Dendritic cell treated with granulocyte-macrophage colony-stimulating factor and Interleukin-4, amounts not matched to agents 40 ng/mL and 50 ng/mL, for 4 days (primary cell): ENCODE measurements at regions not wholly inside any gene's neighbourhood (a gene's known extent, or its start where the extent isn't known, plus 50 kb on each side); places are given as distances from the start of the nearest gene placed in this dataset.
A peak's percentile ranks its signal among the peaks of the same experiment; 100 is the strongest.

ENCODE experiments used
- H3K27ac Mint-ChIP-seq: one replicate; pipeline ENCODE4 v1.8.0; 2022; ENCODE audit warnings: mild to moderate bottlenecking, mixed read lengths
- H3K27me3 Mint-ChIP-seq: one replicate; pipeline ENCODE4 v1.8.0; 2022; ENCODE audit warnings: mild to moderate bottlenecking, mixed read lengths
- H3K36me3 Mint-ChIP-seq: one replicate; pipeline ENCODE4 v1.8.0; 2022; ENCODE audit warnings: low read depth, mixed read lengths
- H3K4me1 Mint-ChIP-seq: one replicate; pipeline ENCODE4 v1.8.0; 2022; ENCODE audit warnings: low read depth, mixed read lengths
- H3K4me3 Mint-ChIP-seq: one replicate; pipeline ENCODE4 v1.8.0; 2022; ENCODE audit warnings: mild to moderate bottlenecking, moderate library complexity, mixed read lengths
- H3K9me3 Mint-ChIP-seq: one replicate; pipeline ENCODE4 v1.8.0; 2022; ENCODE audit warnings: mixed read lengths
- intact Hi-C: fragments of 100-400 bp; cut with micrococcal nuclease; formaldehyde crosslinking; loops from one replicate; pipeline ENCODE4 v1.15.0; 2022

- Mint-ChIP-seq H3K4me3 (no peak overlapping the region), H3K9me3 (no peaks in the 10 kb centered on the region), H3K27me3 (peaks cover 3% of the 10 kb centered on the region), H3K4me1 (no peaks in the 10 kb centered on the region), H3K27ac (no peak overlapping the region), H3K36me3 (no peaks in the 10 kb centered on the region)
- intact Hi-C loops: no loop called here
Observed at GRCh38 chr2:65687614-65688013, 255.2 kb upstream of the SPRED2 start.

- H3K27me3 Mint-ChIP-seq: peaks cover 3% of the 10 kb centered on the region
- H3K36me3 Mint-ChIP-seq: no peaks in the 10 kb centered on the region
- no peaks in the 10 kb centered on the region for H3K4me1 Mint-ChIP-seq
- H3K9me3 Mint-ChIP-seq: no peaks in the 10 kb centered on the region
- no peak overlapping the region for H3K27ac Mint-ChIP-seq
- intact Hi-C loops: no loop called here
- no peak overlapping the region for H3K4me3 Mint-ChIP-seq
Observed at GRCh38 chr2:65686928-65687521, 254.6 kb upstream of the SPRED2 start.

GRCh38 chr2:65681503-65681902, 249.1 kb upstream of the SPRED2 start:
- H3K36me3 Mint-ChIP-seq: no peaks in the 10 kb centered on the region
- no peak overlapping the region for H3K27ac Mint-ChIP-seq
- H3K4me1 Mint-ChIP-seq: no peaks in the 10 kb centered on the region
- intact Hi-C loops: no loop called here
- H3K27me3 Mint-ChIP-seq: peaks cover 2% of the 10 kb centered on the region
- no peaks in the 10 kb centered on the region for H3K9me3 Mint-ChIP-seq
- no peak overlapping the region for H3K4me3 Mint-ChIP-seq

- intact Hi-C loops: no loop called here
- Mint-ChIP-seq H3K4me3 (no peak overlapping the region), H3K27ac (no peak overlapping the region), H3K27me3 (peaks cover 3% of the 10 kb centered on the region), H3K4me1 (no peaks in the 10 kb centered on the region), H3K9me3 (peaks cover 10% of the 10 kb centered on the region), H3K36me3 (no peaks in the 10 kb centered on the region)
Observed at GRCh38 chr2:65678779-65679391, 246.5 kb upstream of the SPRED2 start.

GRCh38 chr2:65675350-65675749, 243.0 kb upstream of the SPRED2 start:
- intact Hi-C loops: no loop called here
- H3K36me3 Mint-ChIP-seq: no peaks in the 10 kb centered on the region
- no peaks in the 10 kb centered on the region for H3K4me1 Mint-ChIP-seq
- peaks cover 10% of the 10 kb centered on the region for H3K9me3 Mint-ChIP-seq
- H3K27ac Mint-ChIP-seq: no peak overlapping the region
- H3K27me3 Mint-ChIP-seq: peaks cover 1% of the 10 kb centered on the region
- H3K4me3 Mint-ChIP-seq: no peak overlapping the region

GRCh38 chr2:65671670-65672242, 239.4 kb upstream of the SPRED2 start:
- H3K27ac Mint-ChIP-seq: no peak overlapping the region
- peaks cover 1% of the 10 kb centered on the region for H3K27me3 Mint-ChIP-seq
- H3K9me3 Mint-ChIP-seq: peaks cover 28% of the 10 kb centered on the region
- intact Hi-C loops: no loop called here
- H3K4me1 Mint-ChIP-seq: no peaks in the 10 kb centered on the region
- H3K36me3 Mint-ChIP-seq: no peaks in the 10 kb centered on the region
- H3K4me3 Mint-ChIP-seq: no peak overlapping the region

GRCh38 chr2:65669574-65669973, 237.2 kb upstream of the SPRED2 start:
- Mint-ChIP-seq H3K9me3 (peaks cover 19% of the 10 kb centered on the region), H3K27ac (no peak overlapping the region), H3K27me3 (peaks cover 1% of the 10 kb centered on the region), H3K36me3 (no peaks in the 10 kb centered on the region), H3K4me1 (peaks cover 8% of the 10 kb centered on the region), H3K4me3 (no peak overlapping the region)
- intact Hi-C loops: no loop called here

- peaks cover 8% of the 10 kb centered on the region for H3K4me1 Mint-ChIP-seq
- no peaks in the 10 kb centered on the region for H3K27me3 Mint-ChIP-seq
- no peak overlapping the region for H3K27ac Mint-ChIP-seq
- no peaks in the 10 kb centered on the region for H3K36me3 Mint-ChIP-seq
- intact Hi-C loops: no loop called here
- no peak overlapping the region for H3K4me3 Mint-ChIP-seq
- peaks cover 19% of the 10 kb centered on the region for H3K9me3 Mint-ChIP-seq
Observed at GRCh38 chr2:65668744-65669143, 236.3 kb upstream of the SPRED2 start.

GRCh38 chr2:65666156-65666725, 233.8 kb upstream of the SPRED2 start:
- intact Hi-C loops: no loop called here
- H3K36me3 Mint-ChIP-seq: no peaks in the 10 kb centered on the region
- H3K27ac Mint-ChIP-seq: no peak overlapping the region
- H3K4me1 Mint-ChIP-seq: peaks cover 8% of the 10 kb centered on the region
- no peak overlapping the region for H3K4me3 Mint-ChIP-seq
- peaks cover 19% of the 10 kb centered on the region for H3K9me3 Mint-ChIP-seq
- no peaks in the 10 kb centered on the region for H3K27me3 Mint-ChIP-seq

GRCh38 chr2:65664931-65665330, 232.5 kb upstream of the SPRED2 start:
- Mint-ChIP-seq H3K27ac (no peak overlapping the region), H3K36me3 (no peaks in the 10 kb centered on the region), H3K4me1 (peaks cover 8% of the 10 kb centered on the region), H3K4me3 (no peak overlapping the region), H3K9me3 (peaks cover 19% of the 10 kb centered on the region), H3K27me3 (no peaks in the 10 kb centered on the region)
- intact Hi-C loops: no loop called here

- H3K4me3 Mint-ChIP-seq: no peak overlapping the region
- H3K27ac Mint-ChIP-seq: no peak overlapping the region
- intact Hi-C loops: no loop called here
- H3K36me3 Mint-ChIP-seq: no peaks in the 10 kb centered on the region
- H3K9me3 Mint-ChIP-seq: peaks cover 15% of the 10 kb centered on the region
- H3K4me1 Mint-ChIP-seq: peaks cover 8% of the 10 kb centered on the region
- H3K27me3 Mint-ChIP-seq: no peaks in the 10 kb centered on the region
Observed at GRCh38 chr2:65663831-65664407, 231.5 kb upstream of the SPRED2 start.

- Mint-ChIP-seq H3K4me3 (peak overlapping the region; percentile 33), H3K4me1 (peaks cover 8% of the 10 kb centered on the region), H3K9me3 (peaks cover 4% of the 10 kb centered on the region), H3K27ac (no peak overlapping the region), H3K27me3 (no peaks in the 10 kb centered on the region), H3K36me3 (no peaks in the 10 kb centered on the region)
- intact Hi-C loops: no loop called here
Observed at GRCh38 chr2:65662654-65663432, 230.4 kb upstream of the SPRED2 start.

- Mint-ChIP-seq H3K27ac (no peak overlapping the region), H3K4me3 (peak overlapping the region; percentile 33), H3K4me1 (peaks cover 8% of the 10 kb centered on the region), H3K27me3 (peaks cover 1% of the 10 kb centered on the region), H3K36me3 (no peaks in the 10 kb centered on the region), H3K9me3 (no peaks in the 10 kb centered on the region)
- intact Hi-C loops: no loop called here
Observed at GRCh38 chr2:65661980-65662653, 229.7 kb upstream of the SPRED2 start.
